AG10803 (cell line): ENCODE measurements at regions not wholly inside any gene's neighbourhood (a gene's known extent, or its start where the extent isn't known, plus 50 kb on each side); places are given as distances from the start of the nearest gene placed in this dataset.
"Not testable (repeated sequence)": the region's sequence is repeated elsewhere in the genome, so short reads cannot be mapped to it uniquely, and the experiment has no call there.

Experiments used
- DNase-seq: peaks from one replicate; pipeline ENCODE4 v3.0.0; 2010; ENCODE audit warnings: low read depth
- H3K4me3 ChIP-seq: 2 replicates; pipeline ENCODE4 v1.5.1; 2011; ENCODE audit warnings: mild to moderate bottlenecking, low read length, control low read depth
- TF ChIP-seq, protein P1 (sequence below): conservative IDR thresholded peaks from 2 replicates; pipeline ENCODE4 v1.5.1; 2011; ENCODE audit warnings: mild to moderate bottlenecking, low read length, control low read depth, inconsistent platforms

GRCh38 chr5:88060194-88060593 is 208.5 kb downstream of the TMEM161B start:
- no peak for DNase-seq
- TF ChIP-seq, protein P1, sequence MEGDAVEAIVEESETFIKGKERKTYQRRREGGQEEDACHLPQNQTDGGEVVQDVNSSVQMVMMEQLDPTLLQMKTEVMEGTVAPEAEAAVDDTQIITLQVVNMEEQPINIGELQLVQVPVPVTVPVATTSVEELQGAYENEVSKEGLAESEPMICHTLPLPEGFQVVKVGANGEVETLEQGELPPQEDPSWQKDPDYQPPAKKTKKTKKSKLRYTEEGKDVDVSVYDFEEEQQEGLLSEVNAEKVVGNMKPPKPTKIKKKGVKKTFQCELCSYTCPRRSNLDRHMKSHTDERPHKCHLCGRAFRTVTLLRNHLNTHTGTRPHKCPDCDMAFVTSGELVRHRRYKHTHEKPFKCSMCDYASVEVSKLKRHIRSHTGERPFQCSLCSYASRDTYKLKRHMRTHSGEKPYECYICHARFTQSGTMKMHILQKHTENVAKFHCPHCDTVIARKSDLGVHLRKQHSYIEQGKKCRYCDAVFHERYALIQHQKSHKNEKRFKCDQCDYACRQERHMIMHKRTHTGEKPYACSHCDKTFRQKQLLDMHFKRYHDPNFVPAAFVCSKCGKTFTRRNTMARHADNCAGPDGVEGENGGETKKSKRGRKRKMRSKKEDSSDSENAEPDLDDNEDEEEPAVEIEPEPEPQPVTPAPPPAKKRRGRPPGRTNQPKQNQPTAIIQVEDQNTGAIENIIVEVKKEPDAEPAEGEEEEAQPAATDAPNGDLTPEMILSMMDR: no peak
- no peak overlapping the region for H3K4me3 ChIP-seq

DNA sequence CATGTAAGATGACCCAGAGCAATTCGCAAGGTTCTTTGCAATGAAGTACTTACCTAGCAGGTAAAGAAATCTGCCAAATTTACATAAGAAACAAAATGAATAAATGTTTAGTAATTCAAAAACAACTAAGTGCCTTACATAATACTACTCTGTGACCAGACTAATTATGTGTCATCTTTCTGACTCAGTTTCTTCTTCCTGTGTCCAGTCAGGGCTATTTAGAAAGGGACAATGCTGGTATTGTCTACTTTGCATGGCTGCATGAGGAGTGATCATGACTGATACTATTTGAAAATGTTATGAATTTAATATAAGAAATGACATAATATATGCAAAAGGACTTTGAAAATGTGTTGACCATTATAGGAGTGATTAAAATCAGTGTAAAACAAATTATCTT is 210.0 kb downstream of the TMEM161B start:
- H3K4me3 ChIP-seq: no peak overlapping the region
- TF ChIP-seq, protein P1: no peak
- DNase-seq: no peak

- not testable (repeated sequence) for DNase-seq, H3K4me3 ChIP-seq
These were observed 216.2 kb downstream of the TMEM161B start for GRCh38 chr5:88052468-88052867.

DNA sequence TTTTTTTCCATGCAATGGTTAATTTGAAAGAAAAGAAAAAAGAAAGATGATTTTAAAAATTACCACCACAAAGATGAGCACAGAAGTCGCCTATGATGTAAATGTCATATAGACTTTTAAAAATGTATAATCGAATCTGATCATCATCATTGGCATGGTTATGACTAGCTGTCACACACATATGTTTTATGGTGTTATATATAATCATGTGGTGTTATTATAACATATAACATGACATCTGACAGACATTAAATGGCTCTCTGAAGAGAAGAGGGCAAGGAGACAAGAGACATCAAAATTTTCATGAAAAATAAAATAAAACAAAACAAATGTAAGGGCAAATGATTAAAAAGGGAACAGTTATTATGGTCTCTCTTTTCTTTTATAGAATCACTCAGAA is 217.5 kb downstream of the TMEM161B start:
- TF ChIP-seq, protein P1: no peak
- no peak for DNase-seq
- H3K4me3 ChIP-seq: no peak overlapping the region

DNA sequence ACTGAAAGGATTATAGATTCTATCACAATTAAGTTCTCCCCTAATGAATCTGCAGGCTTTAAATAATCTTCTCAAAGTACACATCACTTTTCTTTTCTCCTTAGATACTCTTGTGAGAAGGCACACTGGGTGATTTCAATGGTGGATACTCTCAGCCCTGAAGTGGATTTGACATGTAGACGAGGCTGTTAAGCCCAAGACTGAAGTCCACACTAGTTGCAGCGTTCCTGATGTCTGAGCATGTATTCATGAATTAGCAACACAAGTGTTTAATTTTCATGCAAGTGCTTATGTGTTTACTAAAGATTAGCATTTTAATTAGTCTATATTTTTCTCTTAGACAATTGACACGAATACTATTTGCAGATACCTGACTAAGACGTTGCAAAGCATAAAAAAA is 218.9 kb downstream of the TMEM161B start:
- no peak for DNase-seq
- H3K4me3 ChIP-seq: no peak overlapping the region
- TF ChIP-seq, protein P1: no peak

DNA sequence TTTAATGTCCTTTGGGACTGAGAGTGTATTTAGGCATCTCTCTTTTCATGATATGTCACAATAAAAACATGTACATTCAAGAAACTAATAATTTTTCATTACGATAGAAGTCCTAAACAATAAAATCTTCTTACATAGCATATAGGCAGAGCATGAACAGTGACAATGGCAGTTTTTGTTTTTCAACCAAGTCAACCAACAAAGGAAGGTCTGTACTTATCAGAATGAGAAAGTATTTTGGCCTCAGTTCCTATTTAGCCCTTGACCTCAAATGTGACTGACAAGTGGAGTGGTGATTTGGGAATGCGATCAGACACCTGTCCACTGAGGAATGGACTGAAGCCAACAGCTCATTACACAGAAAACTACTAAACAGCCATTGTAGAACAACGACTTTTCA is 219.5 kb downstream of the TMEM161B start:
- TF ChIP-seq, protein P1: no peak
- DNase-seq: no peak
- H3K4me3 ChIP-seq: no peak overlapping the region

DNA sequence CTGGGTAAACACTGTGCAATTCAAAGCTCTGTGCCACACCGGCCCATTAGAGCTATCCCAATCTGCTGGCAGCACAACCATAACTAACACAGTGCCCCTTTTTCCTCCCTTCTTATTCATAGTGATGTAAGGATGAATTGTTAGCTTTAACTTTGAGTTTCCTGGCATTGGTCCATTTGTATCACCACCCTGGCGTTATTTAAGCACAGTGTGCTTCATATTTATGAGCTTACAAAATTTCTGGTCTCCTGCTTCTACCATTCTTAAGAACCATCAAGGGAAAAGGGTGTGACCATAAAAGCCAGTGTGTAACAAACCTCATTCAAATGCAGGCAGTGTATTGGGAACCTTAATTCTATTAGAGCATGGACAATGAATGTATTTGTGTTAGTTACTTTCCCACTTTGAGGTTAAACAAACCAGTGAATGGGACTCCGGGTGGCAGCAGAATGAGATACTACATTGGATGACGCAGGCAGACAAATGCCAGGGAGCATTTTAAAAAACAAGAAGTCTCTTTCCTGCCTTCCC is 222.6 kb downstream of the TMEM161B start:
- no peak overlapping the region for H3K4me3 ChIP-seq
- TF ChIP-seq, protein P1: no peak
- no peak for DNase-seq

DNA sequence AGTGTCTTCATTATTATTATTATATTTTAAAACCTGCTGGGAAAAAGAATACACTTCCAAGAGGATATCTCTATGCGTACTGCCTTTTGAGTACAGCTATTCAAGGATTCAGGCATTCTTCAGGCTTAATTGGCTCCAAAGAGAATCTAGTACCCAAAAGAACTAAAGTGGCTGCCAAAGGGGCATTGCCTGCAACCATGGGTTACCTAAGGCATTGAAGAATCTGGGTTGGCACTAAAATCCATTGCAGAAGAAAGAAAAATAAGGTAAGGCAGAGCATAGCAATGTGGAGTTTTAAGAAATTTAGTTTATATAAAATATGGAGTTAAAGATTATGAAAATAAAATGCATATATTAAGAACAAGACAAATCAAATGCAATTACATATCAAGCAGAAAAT is 223.5 kb downstream of the TMEM161B start:
- TF ChIP-seq, protein P1: no peak
- H3K4me3 ChIP-seq: no peak overlapping the region
- DNase-seq: no peak
